ENCODE measurements at regions not wholly inside any gene's neighbourhood (a gene's known extent, or its start where the extent isn't known, plus 50 kb on each side); places are given as distances from the start of the nearest gene placed in this dataset.

DNA sequence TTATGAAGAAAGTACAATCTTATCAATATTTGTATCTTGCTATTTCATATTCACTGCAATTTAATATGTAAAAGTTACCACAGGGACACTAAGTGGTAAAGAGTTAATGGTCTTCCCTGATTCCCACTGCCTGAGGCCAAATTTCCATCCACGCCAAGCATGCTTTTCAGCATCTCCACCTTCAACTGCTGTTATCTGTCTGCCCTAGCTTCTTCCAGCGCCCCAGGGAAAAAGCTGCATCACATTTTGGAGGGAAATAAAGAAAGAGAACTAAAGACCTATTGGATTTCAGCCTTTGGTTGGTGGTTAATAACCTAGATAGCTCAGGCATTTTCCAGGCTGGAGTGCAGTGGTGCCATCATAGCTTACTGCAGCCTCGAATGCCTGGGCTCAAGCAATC is 61.3 kb upstream of the NKX2-2 start:
- TF ChIP-seq, protein P1, sequence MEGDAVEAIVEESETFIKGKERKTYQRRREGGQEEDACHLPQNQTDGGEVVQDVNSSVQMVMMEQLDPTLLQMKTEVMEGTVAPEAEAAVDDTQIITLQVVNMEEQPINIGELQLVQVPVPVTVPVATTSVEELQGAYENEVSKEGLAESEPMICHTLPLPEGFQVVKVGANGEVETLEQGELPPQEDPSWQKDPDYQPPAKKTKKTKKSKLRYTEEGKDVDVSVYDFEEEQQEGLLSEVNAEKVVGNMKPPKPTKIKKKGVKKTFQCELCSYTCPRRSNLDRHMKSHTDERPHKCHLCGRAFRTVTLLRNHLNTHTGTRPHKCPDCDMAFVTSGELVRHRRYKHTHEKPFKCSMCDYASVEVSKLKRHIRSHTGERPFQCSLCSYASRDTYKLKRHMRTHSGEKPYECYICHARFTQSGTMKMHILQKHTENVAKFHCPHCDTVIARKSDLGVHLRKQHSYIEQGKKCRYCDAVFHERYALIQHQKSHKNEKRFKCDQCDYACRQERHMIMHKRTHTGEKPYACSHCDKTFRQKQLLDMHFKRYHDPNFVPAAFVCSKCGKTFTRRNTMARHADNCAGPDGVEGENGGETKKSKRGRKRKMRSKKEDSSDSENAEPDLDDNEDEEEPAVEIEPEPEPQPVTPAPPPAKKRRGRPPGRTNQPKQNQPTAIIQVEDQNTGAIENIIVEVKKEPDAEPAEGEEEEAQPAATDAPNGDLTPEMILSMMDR (conservative IDR thresholded peaks at IDR 0.05; ENCODE audit: low read depth in 2 of 2) = no peak
- no peak for TF ChIP-seq EZH2phosphoT487 (IDR thresholded peaks at IDR 0.05; ENCODE audit: unreplicated experiment)
- no peak for TF ChIP-seq CREB1 (CRISPR knock-in tag; IDR thresholded peaks at IDR 0.05; ENCODE audit: low read depth)
- TF ChIP-seq, protein P2, sequence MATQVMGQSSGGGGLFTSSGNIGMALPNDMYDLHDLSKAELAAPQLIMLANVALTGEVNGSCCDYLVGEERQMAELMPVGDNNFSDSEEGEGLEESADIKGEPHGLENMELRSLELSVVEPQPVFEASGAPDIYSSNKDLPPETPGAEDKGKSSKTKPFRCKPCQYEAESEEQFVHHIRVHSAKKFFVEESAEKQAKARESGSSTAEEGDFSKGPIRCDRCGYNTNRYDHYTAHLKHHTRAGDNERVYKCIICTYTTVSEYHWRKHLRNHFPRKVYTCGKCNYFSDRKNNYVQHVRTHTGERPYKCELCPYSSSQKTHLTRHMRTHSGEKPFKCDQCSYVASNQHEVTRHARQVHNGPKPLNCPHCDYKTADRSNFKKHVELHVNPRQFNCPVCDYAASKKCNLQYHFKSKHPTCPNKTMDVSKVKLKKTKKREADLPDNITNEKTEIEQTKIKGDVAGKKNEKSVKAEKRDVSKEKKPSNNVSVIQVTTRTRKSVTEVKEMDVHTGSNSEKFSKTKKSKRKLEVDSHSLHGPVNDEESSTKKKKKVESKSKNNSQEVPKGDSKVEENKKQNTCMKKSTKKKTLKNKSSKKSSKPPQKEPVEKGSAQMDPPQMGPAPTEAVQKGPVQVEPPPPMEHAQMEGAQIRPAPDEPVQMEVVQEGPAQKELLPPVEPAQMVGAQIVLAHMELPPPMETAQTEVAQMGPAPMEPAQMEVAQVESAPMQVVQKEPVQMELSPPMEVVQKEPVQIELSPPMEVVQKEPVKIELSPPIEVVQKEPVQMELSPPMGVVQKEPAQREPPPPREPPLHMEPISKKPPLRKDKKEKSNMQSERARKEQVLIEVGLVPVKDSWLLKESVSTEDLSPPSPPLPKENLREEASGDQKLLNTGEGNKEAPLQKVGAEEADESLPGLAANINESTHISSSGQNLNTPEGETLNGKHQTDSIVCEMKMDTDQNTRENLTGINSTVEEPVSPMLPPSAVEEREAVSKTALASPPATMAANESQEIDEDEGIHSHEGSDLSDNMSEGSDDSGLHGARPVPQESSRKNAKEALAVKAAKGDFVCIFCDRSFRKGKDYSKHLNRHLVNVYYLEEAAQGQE (IDR thresholded peaks at IDR 0.05; ENCODE audit: unreplicated experiment) = no peak
- TF ChIP-seq EZH2 (IDR thresholded peaks at IDR 0.05; ENCODE audit: low read depth, unreplicated experiment) = no peak
- no peak for TF ChIP-seq POLR2AphosphoS5 (IDR thresholded peaks at IDR 0.05; ENCODE audit: low read depth)
- no peak for TF ChIP-seq NANOG (IDR thresholded peaks at IDR 0.05; ENCODE audit: borderline replicate concordance)
- no peak for TF ChIP-seq ZNF331 (CRISPR knock-in tag; IDR thresholded peaks at IDR 0.05; ENCODE audit: low read depth)
- TF ChIP-seq ZNF114 (CRISPR knock-in tag; IDR thresholded peaks at IDR 0.05) = no peak
- TF ChIP-seq JUNB (IDR thresholded peaks at IDR 0.05; ENCODE audit: unreplicated experiment) = no peak
- TF ChIP-seq, protein P3, sequence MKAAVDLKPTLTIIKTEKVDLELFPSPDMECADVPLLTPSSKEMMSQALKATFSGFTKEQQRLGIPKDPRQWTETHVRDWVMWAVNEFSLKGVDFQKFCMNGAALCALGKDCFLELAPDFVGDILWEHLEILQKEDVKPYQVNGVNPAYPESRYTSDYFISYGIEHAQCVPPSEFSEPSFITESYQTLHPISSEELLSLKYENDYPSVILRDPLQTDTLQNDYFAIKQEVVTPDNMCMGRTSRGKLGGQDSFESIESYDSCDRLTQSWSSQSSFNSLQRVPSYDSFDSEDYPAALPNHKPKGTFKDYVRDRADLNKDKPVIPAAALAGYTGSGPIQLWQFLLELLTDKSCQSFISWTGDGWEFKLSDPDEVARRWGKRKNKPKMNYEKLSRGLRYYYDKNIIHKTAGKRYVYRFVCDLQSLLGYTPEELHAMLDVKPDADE (IDR thresholded peaks at IDR 0.05) = no peak
- TF ChIP-seq STAT1 (IDR thresholded peaks at IDR 0.05; ENCODE audit: unreplicated experiment) = no peak
- TF ChIP-seq, protein P4, sequence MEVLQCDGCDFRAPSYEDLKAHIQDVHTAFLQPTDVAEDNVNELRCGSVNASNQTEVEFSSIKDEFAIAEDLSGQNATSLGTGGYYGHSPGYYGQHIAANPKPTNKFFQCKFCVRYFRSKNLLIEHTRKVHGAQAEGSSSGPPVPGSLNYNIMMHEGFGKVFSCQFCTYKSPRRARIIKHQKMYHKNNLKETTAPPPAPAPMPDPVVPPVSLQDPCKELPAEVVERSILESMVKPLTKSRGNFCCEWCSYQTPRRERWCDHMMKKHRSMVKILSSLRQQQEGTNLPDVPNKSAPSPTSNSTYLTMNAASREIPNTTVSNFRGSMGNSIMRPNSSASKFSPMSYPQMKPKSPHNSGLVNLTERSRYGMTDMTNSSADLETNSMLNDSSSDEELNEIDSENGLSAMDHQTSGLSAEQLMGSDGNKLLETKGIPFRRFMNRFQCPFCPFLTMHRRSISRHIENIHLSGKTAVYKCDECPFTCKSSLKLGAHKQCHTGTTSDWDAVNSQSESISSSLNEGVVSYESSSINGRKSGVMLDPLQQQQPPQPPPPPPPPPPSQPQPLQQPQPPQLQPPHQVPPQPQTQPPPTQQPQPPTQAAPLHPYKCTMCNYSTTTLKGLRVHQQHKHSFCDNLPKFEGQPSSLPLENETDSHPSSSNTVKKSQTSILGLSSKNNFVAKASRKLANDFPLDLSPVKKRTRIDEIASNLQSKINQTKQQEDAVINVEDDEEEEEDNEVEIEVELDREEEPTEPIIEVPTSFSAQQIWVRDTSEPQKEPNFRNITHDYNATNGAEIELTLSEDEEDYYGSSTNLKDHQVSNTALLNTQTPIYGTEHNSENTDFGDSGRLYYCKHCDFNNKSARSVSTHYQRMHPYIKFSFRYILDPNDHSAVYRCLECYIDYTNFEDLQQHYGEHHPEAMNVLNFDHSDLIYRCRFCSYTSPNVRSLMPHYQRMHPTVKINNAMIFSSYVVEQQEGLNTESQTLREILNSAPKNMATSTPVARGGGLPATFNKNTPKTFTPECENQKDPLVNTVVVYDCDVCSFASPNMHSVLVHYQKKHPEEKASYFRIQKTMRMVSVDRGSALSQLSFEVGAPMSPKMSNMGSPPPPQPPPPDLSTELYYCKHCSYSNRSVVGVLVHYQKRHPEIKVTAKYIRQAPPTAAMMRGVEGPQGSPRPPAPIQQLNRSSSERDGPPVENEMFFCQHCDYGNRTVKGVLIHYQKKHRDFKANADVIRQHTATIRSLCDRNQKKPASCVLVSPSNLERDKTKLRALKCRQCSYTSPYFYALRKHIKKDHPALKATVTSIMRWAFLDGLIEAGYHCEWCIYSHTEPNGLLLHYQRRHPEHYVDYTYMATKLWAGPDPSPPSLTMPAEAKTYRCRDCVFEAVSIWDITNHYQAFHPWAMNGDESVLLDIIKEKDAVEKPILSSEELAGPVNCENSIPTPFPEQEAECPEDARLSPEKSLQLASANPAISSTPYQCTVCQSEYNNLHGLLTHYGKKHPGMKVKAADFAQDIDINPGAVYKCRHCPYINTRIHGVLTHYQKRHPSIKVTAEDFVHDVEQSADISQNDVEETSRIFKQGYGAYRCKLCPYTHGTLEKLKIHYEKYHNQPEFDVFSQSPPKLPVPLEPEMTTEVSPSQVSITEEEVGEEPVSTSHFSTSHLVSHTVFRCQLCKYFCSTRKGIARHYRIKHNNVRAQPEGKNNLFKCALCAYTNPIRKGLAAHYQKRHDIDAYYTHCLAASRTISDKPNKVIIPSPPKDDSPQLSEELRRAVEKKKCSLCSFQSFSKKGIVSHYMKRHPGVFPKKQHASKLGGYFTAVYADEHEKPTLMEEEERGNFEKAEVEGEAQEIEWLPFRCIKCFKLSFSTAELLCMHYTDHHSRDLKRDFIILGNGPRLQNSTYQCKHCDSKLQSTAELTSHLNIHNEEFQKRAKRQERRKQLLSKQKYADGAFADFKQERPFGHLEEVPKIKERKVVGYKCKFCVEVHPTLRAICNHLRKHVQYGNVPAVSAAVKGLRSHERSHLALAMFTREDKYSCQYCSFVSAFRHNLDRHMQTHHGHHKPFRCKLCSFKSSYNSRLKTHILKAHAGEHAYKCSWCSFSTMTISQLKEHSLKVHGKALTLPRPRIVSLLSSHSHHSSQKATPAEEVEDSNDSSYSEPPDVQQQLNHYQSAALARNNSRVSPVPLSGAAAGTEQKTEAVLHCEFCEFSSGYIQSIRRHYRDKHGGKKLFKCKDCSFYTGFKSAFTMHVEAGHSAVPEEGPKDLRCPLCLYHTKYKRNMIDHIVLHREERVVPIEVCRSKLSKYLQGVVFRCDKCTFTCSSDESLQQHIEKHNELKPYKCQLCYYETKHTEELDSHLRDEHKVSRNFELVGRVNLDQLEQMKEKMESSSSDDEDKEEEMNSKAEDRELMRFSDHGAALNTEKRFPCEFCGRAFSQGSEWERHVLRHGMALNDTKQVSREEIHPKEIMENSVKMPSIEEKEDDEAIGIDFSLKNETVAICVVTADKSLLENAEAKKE (CRISPR knock-in tag; IDR thresholded peaks at IDR 0.05) = no peak
